ENCODE measurements at regions not wholly inside any gene's neighbourhood (a gene's known extent, or its start where the extent isn't known, plus 50 kb on each side); places are given as distances from the start of the nearest gene placed in this dataset.
"Not testable (repeated sequence)": the region's sequence is repeated elsewhere in the genome, so short reads cannot be mapped to it uniquely, and the experiment has no call there.

GRCh38 chr14:95597784-95598211, 62.9 kb downstream of the GLRX5 start:
- Mint-ChIP-seq H3K27ac (no peak overlapping the region), H3K4me1 (peaks cover 0 to 3% (median under 1%) of the 10 kb centered on the region in 4 donors), H3K9me3 (peaks cover 0 to 3% (median 0%) of the 10 kb centered on the region in 9 donors), H3K36me3 (no peaks in the 10 kb centered on the region), H3K27me3 (peaks cover 18 to 31% (median 24%) of the 10 kb centered on the region in 5 donors), H3K4me3 (peak overlapping the region in 1 of 10 donors; percentile 49)
- ATAC-seq = no peak
- POLR2A ChIA-PET = no interaction called here
- no peak for DNase-seq

- Mint-ChIP-seq H3K4me3 (no peak overlapping the region), H3K36me3 (no peaks in the 10 kb centered on the region), H3K4me1 (peaks cover 0 to 3% (median under 1%) of the 10 kb centered on the region in 4 donors), H3K27ac (no peak overlapping the region), H3K9me3 (peaks cover 0 to 3% (median 0%) of the 10 kb centered on the region in 9 donors), H3K27me3 (peaks cover 23 to 46% (median 27%) of the 10 kb centered on the region in 5 donors)
- ATAC-seq (no peak), DNase-seq (no peak)
- POLR2A ChIA-PET = no interaction called here
Observed at GRCh38 chr14:95601650-95602049, 66.8 kb downstream of the GLRX5 start.

- Mint-ChIP-seq H3K9me3 (peaks cover 0 to 3% (median 0%) of the 10 kb centered on the region in 9 donors), H3K36me3 (no peaks in the 10 kb centered on the region), H3K27ac (no peak overlapping the region), H3K4me1 (no peaks in the 10 kb centered on the region), H3K4me3 (no peak overlapping the region), H3K27me3 (peaks cover 21 to 53% (median 24%) of the 10 kb centered on the region in 5 donors)
- DNase-seq (no peak), ATAC-seq (no peak)
- POLR2A ChIA-PET = no interaction called here
Observed at GRCh38 chr14:95603415-95603814, 68.6 kb downstream of the GLRX5 start.

- Mint-ChIP-seq H3K4me3 (no peak overlapping the region), H3K4me1 (peaks cover 0 to 5% (median under 1%) of the 10 kb centered on the region in 4 donors), H3K36me3 (no peaks in the 10 kb centered on the region), H3K9me3 (no peaks in the 10 kb centered on the region), H3K27ac (no peak overlapping the region), H3K27me3 (peaks cover 14 to 51% (median 22%) of the 10 kb centered on the region in 5 donors)
- no peak for DNase-seq
- no peak for ATAC-seq
- POLR2A ChIA-PET = no interaction called here
Observed at GRCh38 chr14:95606266-95606665, 71.4 kb downstream of the GLRX5 start.

- POLR2A ChIA-PET = no interaction called here
- DNase-seq (no peak), ATAC-seq (no peak)
- Mint-ChIP-seq H3K4me1 (peaks cover 0 to 8% (median under 1%) of the 10 kb centered on the region in 4 donors), H3K36me3 (no peaks in the 10 kb centered on the region), H3K4me3 (no peak overlapping the region), H3K27ac (no peak overlapping the region), H3K9me3 (no peaks in the 10 kb centered on the region), H3K27me3 (peaks cover 17 to 57% (median 31%) of the 10 kb centered on the region in 5 donors)
Observed at GRCh38 chr14:95608637-95609235, 73.9 kb downstream of the GLRX5 start.

- H3K9me3 Mint-ChIP-seq = no peaks in the 10 kb centered on the region
- peaks cover 17 to 62% (median 31%) of the 10 kb centered on the region in 5 donors for H3K27me3 Mint-ChIP-seq
- H3K4me3 Mint-ChIP-seq = no peak overlapping the region
- no peaks in the 10 kb centered on the region for H3K36me3 Mint-ChIP-seq
- H3K4me1 Mint-ChIP-seq = peaks cover 0 to 15% (median under 1%) of the 10 kb centered on the region in 4 donors
- DNase-seq = no peak
- no peak overlapping the region for H3K27ac Mint-ChIP-seq
- POLR2A ChIA-PET = no interaction called here
- no peak for ATAC-seq
Observed at GRCh38 chr14:95609398-95609990, 74.6 kb downstream of the GLRX5 start.

- POLR2A ChIA-PET = no interaction called here
- Mint-ChIP-seq H3K36me3 (no peaks in the 10 kb centered on the region), H3K27me3 (peaks cover 14 to 73% (median 25%) of the 10 kb centered on the region in 5 donors), H3K27ac (no peak overlapping the region), H3K4me1 (peaks cover 0 to 16% (median under 1%) of the 10 kb centered on the region in 4 donors), H3K4me3 (no peak overlapping the region), H3K9me3 (no peaks in the 10 kb centered on the region)
- DNase-seq = no peak
- ATAC-seq = no peak
Observed at GRCh38 chr14:95611293-95611880, 74.8 kb upstream of the TCL1B start.

GRCh38 chr14:95614349-95614748, 71.9 kb upstream of the TCL1B start:
- no peaks in the 10 kb centered on the region for H3K9me3 Mint-ChIP-seq
- DNase-seq = no peak
- no peak overlapping the region for H3K4me3 Mint-ChIP-seq
- H3K4me1 Mint-ChIP-seq = peaks cover 0 to 16% (median under 1%) of the 10 kb centered on the region in 4 donors
- H3K36me3 Mint-ChIP-seq = no peaks in the 10 kb centered on the region
- peaks cover 8 to 59% (median 18%) of the 10 kb centered on the region in 5 donors for H3K27me3 Mint-ChIP-seq
- POLR2A ChIA-PET = no interaction called here
- no peak overlapping the region for H3K27ac Mint-ChIP-seq
- ATAC-seq = no peak

- Mint-ChIP-seq H3K9me3 (no peaks in the 10 kb centered on the region), H3K27ac (no peak overlapping the region), H3K4me3 (no peak overlapping the region), H3K4me1 (peaks cover 0 to 7% (median 0%) of the 10 kb centered on the region in 4 donors), H3K36me3 (no peaks in the 10 kb centered on the region), H3K27me3 (peaks cover 5 to 54% (median 13%) of the 10 kb centered on the region in 5 donors)
- no peak for DNase-seq
- no peak for ATAC-seq
- POLR2A ChIA-PET = no interaction called here
Observed at GRCh38 chr14:95616745-95617144, 69.5 kb upstream of the TCL1B start.

GRCh38 chr14:95619785-95620417, 66.3 kb upstream of the TCL1B start:
- Mint-ChIP-seq H3K4me3 (no peak overlapping the region), H3K36me3 (peaks cover 0 to 8% (median 0%) of the 10 kb centered on the region in 3 donors), H3K27me3 (peaks cover 4 to 48% (median 19%) of the 10 kb centered on the region in 5 donors), H3K4me1 (peaks cover 0 to 3% (median 0%) of the 10 kb centered on the region in 4 donors), H3K27ac (no peak overlapping the region), H3K9me3 (peaks cover 0 to 13% (median 4%) of the 10 kb centered on the region in 9 donors)
- no peak for ATAC-seq
- DNase-seq = no peak
- POLR2A ChIA-PET = no interaction called here

- peaks cover 0 to 5% (median 0%) of the 10 kb centered on the region in 4 donors for H3K4me1 Mint-ChIP-seq
- peaks cover 7 to 45% (median 24%) of the 10 kb centered on the region in 5 donors for H3K27me3 Mint-ChIP-seq
- peak overlapping the region in 5 of 10 donors; percentile 3 to 46 (median 21) for H3K4me3 Mint-ChIP-seq
- peaks cover 0 to 8% (median 0%) of the 10 kb centered on the region in 3 donors for H3K36me3 Mint-ChIP-seq
- DNase-seq = peak in 1 of 10 donors; percentile 21
- no peak for ATAC-seq
- H3K27ac Mint-ChIP-seq = peak overlapping the region in 2 of 10 donors; percentile 3 to 45
- peaks cover 0 to 13% (median 4%) of the 10 kb centered on the region in 9 donors for H3K9me3 Mint-ChIP-seq
- POLR2A ChIA-PET = no interaction called here
Observed at GRCh38 chr14:95620659-95621059, 65.6 kb upstream of the TCL1B start.

GRCh38 chr14:95623195-95623594, 63.0 kb upstream of the TCL1B start:
- Mint-ChIP-seq H3K9me3 (peaks cover 0 to 13% (median 4%) of the 10 kb centered on the region in 9 donors), H3K27me3 (peaks cover 7 to 43% (median 26%) of the 10 kb centered on the region in 5 donors), H3K4me1 (peaks cover 0 to 7% (median 0%) of the 10 kb centered on the region in 4 donors), H3K27ac (peak overlapping the region in 1 of 10 donors; percentile 35), H3K36me3 (peaks cover 0 to 8% (median 0%) of the 10 kb centered on the region in 3 donors), H3K4me3 (no peak overlapping the region)
- DNase-seq (no peak), ATAC-seq (no peak)
- POLR2A ChIA-PET = no interaction called here

GRCh38 chr14:95625710-95626109, 60.5 kb upstream of the TCL1B start:
- ATAC-seq, H3K36me3 Mint-ChIP-seq, H3K4me3 Mint-ChIP-seq, H3K27ac Mint-ChIP-seq, H3K4me1 Mint-ChIP-seq, DNase-seq, POLR2A ChIA-PET: not testable (repeated sequence)
- peaks cover 9 to 42% (median 21%) of the 10 kb centered on the region in 5 donors for H3K27me3 Mint-ChIP-seq
- peaks cover 0 to 13% (median 4%) of the 10 kb centered on the region in 9 donors for H3K9me3 Mint-ChIP-seq
